ENCODE measurements at regions not wholly inside any gene's neighbourhood (a gene's known extent, or its start where the extent isn't known, plus 50 kb on each side); places are given as distances from the start of the nearest gene placed in this dataset.

DNA sequence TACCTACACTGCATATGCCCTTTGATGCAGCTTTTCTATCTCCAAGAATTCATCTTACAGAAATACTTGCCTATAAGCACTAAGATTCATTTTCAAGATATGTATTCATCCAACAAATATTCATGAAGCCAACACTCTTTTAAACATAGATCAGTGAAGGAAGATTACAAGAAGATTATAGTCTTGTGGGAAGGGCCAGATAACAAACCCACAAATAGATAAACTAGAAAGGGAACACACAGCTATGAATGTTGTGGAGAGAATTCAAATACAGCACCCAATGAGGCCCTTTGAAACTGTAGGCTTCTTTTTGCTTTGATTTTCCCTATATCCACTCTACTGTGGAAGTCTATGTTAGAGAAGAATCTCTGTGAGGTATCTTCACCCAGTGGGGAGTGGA is 186.7 kb upstream of the RBMS1 start:
- Histone ChIP-seq H3K4me2 (ENCODE audit: low read length) (no peak overlapping the region), H3K9me3 (ENCODE audit: insufficient read depth, low read depth, low read length) (no peaks in the 10 kb centered on the region), H3K27ac (ENCODE audit: low read depth, low read length) (no peak overlapping the region), H3K4me1 (ENCODE audit: insufficient read depth, low read length) (no peaks in the 10 kb centered on the region), H3K36me3 (ENCODE audit: insufficient read depth, low read length) (no peaks in the 10 kb centered on the region), H4K20me1 (ENCODE audit: insufficient read depth, low read length) (no peaks in the 10 kb centered on the region), H3K79me2 (ENCODE audit: insufficient read depth, low read length) (no peaks in the 10 kb centered on the region), H2AFZ (ENCODE audit: low read depth, low read length) (no peak overlapping the region), H3K9ac (ENCODE audit: low read length) (no peak overlapping the region), H3K4me3 (ENCODE audit: insufficient read depth, low read depth, low read length) (no peak overlapping the region), H3K27me3 (ENCODE audit: insufficient read depth, low read length) (no peaks in the 10 kb centered on the region)
- H3K4me1 Mint-ChIP-seq (ENCODE audit: low read depth, unreplicated experiment) = no peaks in the 10 kb centered on the region
- peak; percentile 48 for DNase-seq (ENCODE audit: low read depth)
- H3K9me3 Mint-ChIP-seq (ENCODE audit: unreplicated experiment) = peaks cover 4% of the 10 kb centered on the region
- H3K36me3 Mint-ChIP-seq (ENCODE audit: low read depth, unreplicated experiment) = no peaks in the 10 kb centered on the region
- TF ChIP-seq EZH2 (IDR thresholded peaks at IDR 0.05; ENCODE audit: insufficient read depth, low read length) = no peak
- TF ChIP-seq, protein P1, sequence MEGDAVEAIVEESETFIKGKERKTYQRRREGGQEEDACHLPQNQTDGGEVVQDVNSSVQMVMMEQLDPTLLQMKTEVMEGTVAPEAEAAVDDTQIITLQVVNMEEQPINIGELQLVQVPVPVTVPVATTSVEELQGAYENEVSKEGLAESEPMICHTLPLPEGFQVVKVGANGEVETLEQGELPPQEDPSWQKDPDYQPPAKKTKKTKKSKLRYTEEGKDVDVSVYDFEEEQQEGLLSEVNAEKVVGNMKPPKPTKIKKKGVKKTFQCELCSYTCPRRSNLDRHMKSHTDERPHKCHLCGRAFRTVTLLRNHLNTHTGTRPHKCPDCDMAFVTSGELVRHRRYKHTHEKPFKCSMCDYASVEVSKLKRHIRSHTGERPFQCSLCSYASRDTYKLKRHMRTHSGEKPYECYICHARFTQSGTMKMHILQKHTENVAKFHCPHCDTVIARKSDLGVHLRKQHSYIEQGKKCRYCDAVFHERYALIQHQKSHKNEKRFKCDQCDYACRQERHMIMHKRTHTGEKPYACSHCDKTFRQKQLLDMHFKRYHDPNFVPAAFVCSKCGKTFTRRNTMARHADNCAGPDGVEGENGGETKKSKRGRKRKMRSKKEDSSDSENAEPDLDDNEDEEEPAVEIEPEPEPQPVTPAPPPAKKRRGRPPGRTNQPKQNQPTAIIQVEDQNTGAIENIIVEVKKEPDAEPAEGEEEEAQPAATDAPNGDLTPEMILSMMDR (IDR thresholded peaks at IDR 0.05; ENCODE audit: insufficient read depth, low read depth, low read length) = no peak
- no peak for FAIRE-seq
- no peak overlapping the region for H3K4me3 Mint-ChIP-seq (ENCODE audit: unreplicated experiment)
- H3K27me3 Mint-ChIP-seq (ENCODE audit: low read depth, unreplicated experiment) = no peaks in the 10 kb centered on the region
- H3K27ac Mint-ChIP-seq (ENCODE audit: unreplicated experiment) = no peak overlapping the region

DNA sequence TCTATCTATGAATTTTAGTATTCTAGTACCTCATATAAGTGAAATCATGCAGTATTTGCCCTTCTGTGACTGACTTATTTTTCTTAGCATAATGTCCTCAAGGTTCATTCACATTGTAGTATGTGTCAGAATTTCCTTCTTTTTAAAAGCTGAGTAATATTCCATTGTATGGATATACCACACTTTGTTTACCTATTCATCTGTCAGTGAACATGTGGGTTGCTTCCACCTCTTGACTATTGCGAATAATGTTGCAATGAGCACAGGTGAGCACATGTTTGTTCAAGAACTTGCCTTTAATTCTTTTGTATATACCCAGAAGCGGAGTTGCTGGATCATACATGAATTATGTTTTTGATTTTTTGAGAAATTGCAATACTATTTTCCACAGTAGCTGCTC is 187.4 kb upstream of the RBMS1 start:
- Histone ChIP-seq H3K36me3 (ENCODE audit: insufficient read depth, low read length) (no peaks in the 10 kb centered on the region), H3K4me1 (ENCODE audit: insufficient read depth, low read length) (no peaks in the 10 kb centered on the region), H4K20me1 (ENCODE audit: insufficient read depth, low read length) (no peaks in the 10 kb centered on the region), H3K27me3 (ENCODE audit: insufficient read depth, low read length) (no peaks in the 10 kb centered on the region), H3K27ac (ENCODE audit: low read depth, low read length) (no peak overlapping the region), H3K9ac (ENCODE audit: low read length) (no peak overlapping the region), H3K9me3 (ENCODE audit: insufficient read depth, low read depth, low read length) (no peaks in the 10 kb centered on the region), H2AFZ (ENCODE audit: low read depth, low read length) (no peak overlapping the region), H3K79me2 (ENCODE audit: insufficient read depth, low read length) (no peaks in the 10 kb centered on the region), H3K4me2 (ENCODE audit: low read length) (no peak overlapping the region), H3K4me3 (ENCODE audit: insufficient read depth, low read depth, low read length) (no peak overlapping the region)
- Mint-ChIP-seq H3K36me3 (ENCODE audit: low read depth, unreplicated experiment) (no peaks in the 10 kb centered on the region), H3K27me3 (ENCODE audit: low read depth, unreplicated experiment) (no peaks in the 10 kb centered on the region), H3K4me3 (ENCODE audit: unreplicated experiment) (no peak overlapping the region), H3K4me1 (ENCODE audit: low read depth, unreplicated experiment) (no peaks in the 10 kb centered on the region), H3K27ac (ENCODE audit: unreplicated experiment) (no peak overlapping the region), H3K9me3 (ENCODE audit: unreplicated experiment) (peaks cover 4% of the 10 kb centered on the region)
- DNase-seq (ENCODE audit: low read depth) (no peak), FAIRE-seq (no peak)
- no peak for TF ChIP-seq EZH2 (IDR thresholded peaks at IDR 0.05; ENCODE audit: insufficient read depth, low read length)
- TF ChIP-seq, protein P1 (IDR thresholded peaks at IDR 0.05; ENCODE audit: insufficient read depth, low read depth, low read length) = no peak

DNA sequence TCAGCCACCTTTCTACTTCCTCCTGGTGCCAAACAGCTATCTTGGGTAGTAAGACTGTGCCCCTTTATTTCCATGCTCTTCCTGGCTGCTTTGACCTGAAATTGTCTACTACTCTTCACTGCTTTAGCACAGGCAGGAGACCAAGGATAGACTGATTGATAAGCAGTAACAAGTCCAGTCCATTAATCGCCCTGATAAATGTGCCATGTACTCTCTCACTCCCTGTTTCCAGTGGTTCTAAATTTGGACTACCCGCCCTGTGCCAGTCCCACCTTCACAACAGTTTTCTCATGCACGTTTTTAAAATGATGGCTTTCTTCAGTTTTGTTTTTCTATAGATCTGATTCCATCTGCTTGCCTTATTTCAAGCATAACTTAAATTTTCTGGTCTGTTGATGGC is 189.6 kb upstream of the RBMS1 start:
- no peaks in the 10 kb centered on the region for H3K36me3 Mint-ChIP-seq (ENCODE audit: low read depth, unreplicated experiment)
- TF ChIP-seq EZH2 (IDR thresholded peaks at IDR 0.05; ENCODE audit: insufficient read depth, low read length) = no peak
- TF ChIP-seq, protein P1 (IDR thresholded peaks at IDR 0.05; ENCODE audit: insufficient read depth, low read depth, low read length) = no peak
- peaks cover 4% of the 10 kb centered on the region for H3K9me3 Mint-ChIP-seq (ENCODE audit: unreplicated experiment)
- H2AFZ ChIP-seq (ENCODE audit: low read depth, low read length) = no peak overlapping the region
- no peaks in the 10 kb centered on the region for H3K79me2 ChIP-seq (ENCODE audit: insufficient read depth, low read length)
- H3K4me3 Mint-ChIP-seq (ENCODE audit: unreplicated experiment) = no peak overlapping the region
- no peaks in the 10 kb centered on the region for H3K9me3 ChIP-seq (ENCODE audit: insufficient read depth, low read depth, low read length)
- FAIRE-seq (no peak), DNase-seq (ENCODE audit: low read depth) (no peak)
- H3K4me2 ChIP-seq (ENCODE audit: low read length) = no peak overlapping the region
- no peaks in the 10 kb centered on the region for H3K4me1 ChIP-seq (ENCODE audit: insufficient read depth, low read length)
- no peak overlapping the region for H3K27ac ChIP-seq (ENCODE audit: low read depth, low read length)
- H4K20me1 ChIP-seq (ENCODE audit: insufficient read depth, low read length) = no peaks in the 10 kb centered on the region
- no peaks in the 10 kb centered on the region for H3K4me1 Mint-ChIP-seq (ENCODE audit: low read depth, unreplicated experiment)
- H3K27me3 Mint-ChIP-seq (ENCODE audit: low read depth, unreplicated experiment) = no peaks in the 10 kb centered on the region
- H3K27ac Mint-ChIP-seq (ENCODE audit: unreplicated experiment) = no peak overlapping the region
- H3K4me3 ChIP-seq (ENCODE audit: insufficient read depth, low read depth, low read length) = no peak overlapping the region
- H3K27me3 ChIP-seq (ENCODE audit: insufficient read depth, low read length) = no peaks in the 10 kb centered on the region
- no peaks in the 10 kb centered on the region for H3K36me3 ChIP-seq (ENCODE audit: insufficient read depth, low read length)
- no peak overlapping the region for H3K9ac ChIP-seq (ENCODE audit: low read length)

Measured in astrocyte (in vitro differentiated cells and primary cell).